RCC 7860 (cell line): ENCODE measurements at regions not wholly inside any gene's neighbourhood (a gene's known extent, or its start where the extent isn't known, plus 50 kb on each side); places are given as distances from the start of the nearest gene placed in this dataset.

ENCODE experiments used
- DNase-seq: peaks from one replicate; pipeline ENCODE4 v3.0.0-alpha.2; 2015; ENCODE audit warnings: low spot score
- FAIRE-seq: peaks from 2 replicates; lab custom pipeline; 2012; peaks lifted over from hg19 to GRCh38; lab: Jason Lieb, UNC

GRCh38 chr3:164604687-164605086, 473.6 kb downstream of the SI start:
- no peak for DNase-seq
- FAIRE-seq: no peak

GRCh38 chr3:164577667-164578210, 500.6 kb downstream of the SI start:
- no peak for DNase-seq
- FAIRE-seq: no peak

- DNase-seq (no peak), FAIRE-seq (no peak)
These were observed 505.9 kb downstream of the SI start for GRCh38 chr3:164572436-164572835.

- FAIRE-seq: no peak
- DNase-seq: no peak
These were observed 527.4 kb downstream of the SI start for GRCh38 chr3:164550857-164551256.

GRCh38 chr3:164539215-164539614, 539.1 kb downstream of the SI start:
- DNase-seq (no peak), FAIRE-seq (no peak)

- DNase-seq (no peak), FAIRE-seq (no peak)
These were observed 540.8 kb downstream of the SI start for GRCh38 chr3:164537485-164537884.

- FAIRE-seq (no peak), DNase-seq (no peak)
These were observed 545.0 kb downstream of the SI start for GRCh38 chr3:164533275-164533674.

- DNase-seq: no peak
- FAIRE-seq: no peak
These were observed 552.0 kb downstream of the SI start for GRCh38 chr3:164526250-164526649.

GRCh38 chr3:164524201-164524600, 554.1 kb downstream of the SI start:
- no peak for FAIRE-seq
- DNase-seq: no peak

- DNase-seq (no peak), FAIRE-seq (no peak)
These were observed 556.1 kb downstream of the SI start for GRCh38 chr3:164522073-164522763.

GRCh38 chr3:164521644-164522043, 556.7 kb downstream of the SI start:
- DNase-seq: no peak
- no peak for FAIRE-seq

- no peak for DNase-seq
- no peak for FAIRE-seq
These were observed 557.2 kb downstream of the SI start for GRCh38 chr3:164521139-164521538.

GRCh38 chr3:164515256-164515655, 563.0 kb downstream of the SI start:
- FAIRE-seq (no peak), DNase-seq (no peak)

GRCh38 chr3:164514576-164514975, 563.7 kb downstream of the SI start:
- FAIRE-seq: no peak
- no peak for DNase-seq

- DNase-seq (no peak), FAIRE-seq (no peak)
These were observed 570.4 kb downstream of the SI start for GRCh38 chr3:164507886-164508285.

- FAIRE-seq: no peak
- DNase-seq: no peak
These were observed 579.4 kb downstream of the SI start for GRCh38 chr3:164498917-164499316.

- DNase-seq (no peak), FAIRE-seq (no peak)
These were observed 589.4 kb downstream of the SI start for GRCh38 chr3:164488893-164489292.

GRCh38 chr3:164486150-164486549, 592.1 kb downstream of the SI start:
- FAIRE-seq (peak; percentile 52), DNase-seq (no peak)

GRCh38 chr3:164479978-164480377, 598.3 kb downstream of the SI start:
- DNase-seq (no peak), FAIRE-seq (no peak)

GRCh38 chr3:164479406-164479805, 598.9 kb downstream of the SI start:
- FAIRE-seq (no peak), DNase-seq (no peak)

- no peak for FAIRE-seq
- no peak for DNase-seq
These were observed 600.0 kb downstream of the SI start for GRCh38 chr3:164478323-164478722.

- no peak for FAIRE-seq
- no peak for DNase-seq
These were observed 600.9 kb downstream of the SI start for GRCh38 chr3:164477403-164477802.

GRCh38 chr3:164476631-164477030, 601.7 kb downstream of the SI start:
- FAIRE-seq (no peak), DNase-seq (no peak)
